NB4 (cell line): ENCODE measurements at regions not wholly inside any gene's neighbourhood (a gene's known extent, or its start where the extent isn't known, plus 50 kb on each side); places are given as distances from the start of the nearest gene placed in this dataset.

Experiments
- DNase-seq: peaks from one replicate; pipeline ENCODE4 v3.0.0; 2010; ENCODE audit warnings: low read depth
- H3K4me3 ChIP-seq: one replicate; pipeline ENCODE4 v1.5.1; 2011; ENCODE audit warnings: mild to moderate bottlenecking, low read depth, low read length, moderate library complexity
- MYC ChIP-seq: IDR thresholded peaks from 2 replicates; pipeline ENCODE4 v1.6.1; 2011; ENCODE audit warnings: low read depth, low read length
- POLR2A ChIP-seq: IDR thresholded peaks from 2 replicates; pipeline ENCODE4 v1.6.1; 2011; ENCODE audit warnings: mild to moderate bottlenecking; ENCODE audit not compliant: insufficient read length; ENCODE audit errors: extremely low read depth
- TF ChIP-seq, protein P1 (sequence below): IDR thresholded peaks from one replicate; pipeline ENCODE4 v1.5.1; 2012; ENCODE audit warnings: low read depth, low read length
- TF ChIP-seq, protein P2 (sequence below): IDR thresholded peaks from 2 replicates; pipeline ENCODE4 v1.6.1; 2011; ENCODE audit warnings: low read depth, low read length

- TF ChIP-seq MYC (no peak), POLR2A (no peak)
- no peak for DNase-seq
- H3K4me3 ChIP-seq, result no peak overlapping the region
Observed at GRCh38 chr1:22234476-22235030, 91.7 kb upstream of the WNT4 start.

GRCh38 chr1:22236166-22236565, 93.3 kb upstream of the WNT4 start:
- no peak overlapping the region for H3K4me3 ChIP-seq
- no peak for DNase-seq
- no peak for TF ChIP-seq POLR2A
- TF ChIP-seq, protein P1, sequence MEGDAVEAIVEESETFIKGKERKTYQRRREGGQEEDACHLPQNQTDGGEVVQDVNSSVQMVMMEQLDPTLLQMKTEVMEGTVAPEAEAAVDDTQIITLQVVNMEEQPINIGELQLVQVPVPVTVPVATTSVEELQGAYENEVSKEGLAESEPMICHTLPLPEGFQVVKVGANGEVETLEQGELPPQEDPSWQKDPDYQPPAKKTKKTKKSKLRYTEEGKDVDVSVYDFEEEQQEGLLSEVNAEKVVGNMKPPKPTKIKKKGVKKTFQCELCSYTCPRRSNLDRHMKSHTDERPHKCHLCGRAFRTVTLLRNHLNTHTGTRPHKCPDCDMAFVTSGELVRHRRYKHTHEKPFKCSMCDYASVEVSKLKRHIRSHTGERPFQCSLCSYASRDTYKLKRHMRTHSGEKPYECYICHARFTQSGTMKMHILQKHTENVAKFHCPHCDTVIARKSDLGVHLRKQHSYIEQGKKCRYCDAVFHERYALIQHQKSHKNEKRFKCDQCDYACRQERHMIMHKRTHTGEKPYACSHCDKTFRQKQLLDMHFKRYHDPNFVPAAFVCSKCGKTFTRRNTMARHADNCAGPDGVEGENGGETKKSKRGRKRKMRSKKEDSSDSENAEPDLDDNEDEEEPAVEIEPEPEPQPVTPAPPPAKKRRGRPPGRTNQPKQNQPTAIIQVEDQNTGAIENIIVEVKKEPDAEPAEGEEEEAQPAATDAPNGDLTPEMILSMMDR, result no peak
- no peak for TF ChIP-seq MYC
- TF ChIP-seq, protein P2, sequence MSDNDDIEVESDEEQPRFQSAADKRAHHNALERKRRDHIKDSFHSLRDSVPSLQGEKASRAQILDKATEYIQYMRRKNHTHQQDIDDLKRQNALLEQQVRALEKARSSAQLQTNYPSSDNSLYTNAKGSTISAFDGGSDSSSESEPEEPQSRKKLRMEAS, result no peak

- DNase-seq, result no peak
- H3K4me3 ChIP-seq, result no peak overlapping the region
- TF ChIP-seq POLR2A (no peak), MYC (no peak)
- TF ChIP-seq, protein P1, result no peak
- TF ChIP-seq, protein P2, result no peak
Observed at GRCh38 chr1:22236900-22237299, 94.0 kb upstream of the WNT4 start.

DNA sequence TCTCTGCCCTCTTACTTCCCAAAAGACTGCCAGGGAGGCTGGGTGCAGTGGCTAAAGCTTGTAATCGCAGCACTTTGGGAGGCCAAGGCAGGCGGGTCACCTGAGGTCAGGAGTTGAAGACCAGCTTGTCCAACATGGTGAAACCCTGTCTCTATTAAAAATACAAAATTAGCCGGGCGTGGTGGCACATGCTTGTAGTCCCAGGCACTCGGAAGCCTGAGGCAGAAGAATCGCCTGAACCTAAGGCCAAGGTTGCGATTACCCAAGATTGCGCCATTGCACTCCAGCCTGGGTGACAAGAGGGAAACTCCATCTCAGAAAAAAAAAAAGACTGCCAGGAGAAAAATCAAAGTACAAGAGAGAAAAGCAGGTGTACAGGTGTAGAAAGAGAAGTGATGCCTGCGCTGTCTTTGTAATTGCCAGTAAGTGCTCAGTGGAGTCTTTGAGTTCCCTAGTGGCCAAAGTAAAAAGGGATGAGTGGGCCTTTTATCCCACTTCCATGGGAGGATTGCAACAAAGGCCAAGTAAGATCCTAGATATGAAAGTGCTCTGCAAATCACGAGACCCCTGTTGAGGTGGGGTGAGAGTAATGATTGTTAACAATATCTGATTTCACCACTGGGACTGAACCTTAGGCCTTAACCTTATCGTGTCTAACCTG, 94.7 kb upstream of the WNT4 start:
- TF ChIP-seq POLR2A (no peak), MYC (no peak)
- TF ChIP-seq, protein P2, result no peak
- TF ChIP-seq, protein P1, result no peak
- peak; percentile 40 for DNase-seq
- no peak overlapping the region for H3K4me3 ChIP-seq

DNA sequence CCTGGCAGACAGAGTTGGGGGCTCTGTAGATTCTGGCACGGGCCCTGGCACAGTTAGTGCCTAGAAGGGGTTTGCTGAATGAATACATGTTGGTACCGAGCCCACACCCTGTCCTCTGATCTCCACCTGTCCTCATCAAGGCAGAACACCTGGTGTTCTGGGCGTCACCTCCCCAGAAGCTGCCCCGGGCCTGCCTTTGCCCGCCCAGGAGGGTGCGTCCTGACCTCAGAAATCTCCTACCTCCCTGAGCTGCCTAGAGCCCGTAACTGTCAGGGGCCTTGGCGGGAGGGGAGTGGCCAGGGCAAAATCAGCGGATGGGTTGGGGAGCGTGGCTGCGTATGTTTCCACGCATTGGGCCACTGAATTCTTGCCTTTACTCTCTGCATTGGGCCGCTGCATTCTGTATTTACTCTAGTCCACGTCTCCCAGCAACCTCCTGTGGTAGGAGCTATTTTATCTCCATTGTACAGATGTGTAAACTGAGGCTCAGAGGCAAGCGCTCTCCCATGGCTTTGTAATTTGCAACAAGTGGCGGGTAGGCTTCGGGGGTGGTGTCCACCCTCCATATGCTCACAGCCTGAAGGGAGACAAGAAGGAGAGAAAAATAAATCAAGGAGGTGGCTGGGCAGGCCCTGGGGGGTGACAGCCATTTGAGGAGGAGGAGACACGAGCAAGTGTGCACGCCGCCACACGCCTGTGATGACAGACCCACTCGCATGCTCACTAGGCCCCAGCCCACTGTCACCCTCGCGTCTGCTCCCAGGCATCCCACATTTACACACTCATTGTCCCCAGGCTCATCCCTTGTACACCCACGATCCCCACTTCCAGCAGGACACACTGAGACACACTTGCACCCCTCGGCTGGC, 95.7 kb upstream of the WNT4 start:
- H3K4me3 ChIP-seq, result no peak overlapping the region
- TF ChIP-seq POLR2A, result no peak
- TF ChIP-seq, protein P2, result no peak
- TF ChIP-seq, protein P1, result no peak
- TF ChIP-seq MYC, result no peak

DNA sequence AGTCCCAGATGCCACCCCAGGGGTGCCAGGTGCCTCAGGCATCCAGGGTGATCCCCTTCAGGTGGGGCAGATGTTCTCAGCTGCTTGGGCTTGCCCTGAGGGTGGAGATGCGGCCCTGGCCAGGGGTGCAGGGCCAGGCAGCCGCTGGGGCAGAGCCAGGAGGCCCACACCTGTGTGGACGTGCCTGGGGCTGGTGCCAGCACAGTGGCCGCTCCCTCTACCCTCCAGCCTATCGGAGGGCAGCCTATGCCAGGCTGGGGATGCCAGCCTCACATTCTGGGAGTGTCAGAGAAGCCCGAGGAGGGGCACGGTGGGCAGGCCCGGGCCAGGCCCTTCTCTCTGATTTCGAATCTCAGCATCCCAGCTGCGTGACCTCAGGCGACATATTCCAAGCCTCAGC, 96.5 kb upstream of the WNT4 start:
- DNase-seq, result no peak
- TF ChIP-seq, protein P1, result no peak
- TF ChIP-seq POLR2A, result no peak
- H3K4me3 ChIP-seq, result no peak overlapping the region

More for the DNA sequence above, 95.7 kb upstream of the WNT4 start:
- DNase-seq, result no peak
